ENCODE measurements at regions not wholly inside any gene's neighbourhood (a gene's known extent, or its start where the extent isn't known, plus 50 kb on each side); places are given as distances from the start of the nearest gene placed in this dataset.
"Not testable (repeated sequence)": the region's sequence is repeated elsewhere in the genome, so short reads cannot be mapped to it uniquely, and the experiment has no call there.

DNA sequence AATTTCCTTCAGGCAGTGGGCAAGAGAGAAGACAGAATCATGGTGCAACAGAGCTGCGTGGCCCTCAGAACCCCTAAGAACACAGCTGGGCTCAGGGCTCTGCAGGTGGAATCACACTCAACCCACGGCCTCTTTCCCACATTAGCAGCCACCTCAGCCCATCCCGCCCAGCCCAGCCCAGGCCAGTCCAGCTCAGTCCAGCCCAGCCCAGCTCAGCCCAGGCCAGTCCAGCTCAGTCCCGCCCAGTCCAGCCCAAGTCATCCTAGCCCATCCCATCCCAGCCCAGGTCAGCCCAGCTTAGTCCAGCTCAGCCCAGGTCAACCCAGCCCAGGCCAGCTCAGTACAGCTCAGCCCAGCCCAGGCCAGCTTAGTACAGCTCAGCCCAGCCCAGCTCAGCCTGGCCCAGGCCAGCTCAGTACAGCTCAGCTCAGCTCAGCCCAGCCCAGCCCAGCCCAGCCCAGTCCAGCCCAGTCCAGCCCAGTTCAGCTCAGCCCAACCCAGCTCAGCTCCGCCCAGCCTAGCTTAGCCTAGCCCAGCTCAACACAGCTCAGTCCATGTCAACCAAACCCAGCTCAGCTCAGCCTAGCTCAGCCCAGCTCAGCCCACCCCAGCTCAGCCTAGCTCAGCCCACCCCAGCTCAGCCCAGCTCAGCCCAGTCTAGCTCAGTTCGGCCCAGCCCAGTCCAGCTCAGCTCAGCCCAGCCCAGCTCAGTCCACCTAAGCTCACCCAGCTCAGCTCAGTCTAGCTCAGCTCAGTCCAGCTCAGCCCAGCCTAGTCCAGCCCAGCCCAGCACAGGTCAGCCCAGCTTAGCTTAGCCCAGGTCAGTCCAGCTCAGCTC is 183.1 kb downstream of the TMEM121 start:
- DNase-seq (ENCODE audit: low read depth in 3 of 3): no peak

DNA sequence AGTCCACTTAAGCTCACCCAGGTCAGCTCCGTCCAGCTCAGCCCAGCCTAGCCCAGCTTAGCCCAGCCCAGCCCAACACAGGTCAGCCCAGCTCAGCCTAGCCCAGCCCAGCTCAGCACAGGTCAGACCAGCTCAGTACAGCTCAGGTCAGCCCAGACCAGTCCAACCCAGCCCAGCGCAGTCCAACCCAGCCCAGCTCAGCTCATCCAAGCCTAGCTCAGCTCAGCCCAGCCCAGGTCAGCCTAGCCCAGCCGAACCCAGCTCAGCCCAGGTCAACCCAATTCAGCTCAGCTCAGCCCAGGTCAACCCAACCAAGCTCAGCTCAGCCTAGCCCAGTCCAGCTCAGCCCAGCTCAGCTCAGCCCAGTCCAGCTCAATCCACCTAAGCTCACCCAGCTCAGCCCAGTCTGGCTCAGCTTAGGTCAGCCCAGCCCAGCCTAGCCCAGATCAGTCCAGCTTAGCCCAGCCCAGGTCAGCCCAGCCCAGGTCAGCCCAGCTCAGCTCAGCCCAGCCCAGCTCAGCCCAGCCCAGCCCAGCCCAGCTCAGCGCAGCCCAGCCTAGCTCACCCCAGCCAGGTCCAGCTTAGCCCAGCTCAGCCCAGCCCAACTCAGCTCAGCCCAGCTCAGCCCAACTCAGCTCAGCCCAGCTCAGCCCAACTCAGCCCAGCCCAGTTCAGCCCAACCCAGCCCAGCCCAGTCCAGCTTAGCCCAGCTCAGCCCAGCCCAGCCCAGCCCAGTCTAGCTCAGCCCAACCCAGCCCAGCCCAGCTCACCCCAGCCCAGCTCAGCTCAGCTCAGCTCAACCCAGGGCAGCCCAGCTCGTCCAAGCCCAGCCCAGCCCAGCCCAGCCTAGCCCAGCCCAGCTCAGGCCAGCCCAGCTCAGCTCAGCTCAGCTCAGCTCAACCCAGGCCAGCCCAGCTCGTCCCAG is 184.0 kb downstream of the TMEM121 start:
- DNase-seq (ENCODE audit: low read depth in 3 of 3): no peak

DNA sequence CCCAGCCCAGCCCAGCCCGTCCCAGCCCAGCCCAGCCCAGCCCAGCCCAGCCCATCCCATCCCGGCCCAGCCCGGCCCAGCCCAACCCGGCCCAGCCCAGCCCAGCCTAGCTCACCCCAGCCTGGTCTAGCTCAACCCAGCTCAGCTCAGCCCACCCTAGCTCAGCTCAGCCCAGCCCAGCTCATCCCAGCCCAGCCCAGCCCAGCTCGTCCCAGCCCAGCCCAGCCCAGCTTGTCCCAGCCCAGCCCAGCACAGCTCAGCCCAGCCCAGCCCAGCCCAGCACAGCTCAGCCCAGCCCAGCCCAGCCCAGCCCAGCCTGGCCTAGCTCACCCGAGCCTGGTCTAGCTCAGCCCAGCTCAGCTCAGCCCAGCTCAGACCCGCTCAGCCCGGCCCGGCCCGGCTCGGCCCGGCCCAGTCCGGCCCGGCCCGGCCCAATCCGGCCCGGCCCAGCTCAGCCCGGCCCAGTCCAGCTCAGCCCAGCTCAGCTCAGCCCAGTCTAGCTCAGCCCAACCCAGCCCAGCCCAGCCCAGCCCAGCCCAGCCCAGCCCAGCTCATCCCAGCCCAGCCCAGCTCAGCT is 184.7 kb downstream of the TMEM121 start:
- no peak for DNase-seq (ENCODE audit: low read depth in 3 of 3)

DNA sequence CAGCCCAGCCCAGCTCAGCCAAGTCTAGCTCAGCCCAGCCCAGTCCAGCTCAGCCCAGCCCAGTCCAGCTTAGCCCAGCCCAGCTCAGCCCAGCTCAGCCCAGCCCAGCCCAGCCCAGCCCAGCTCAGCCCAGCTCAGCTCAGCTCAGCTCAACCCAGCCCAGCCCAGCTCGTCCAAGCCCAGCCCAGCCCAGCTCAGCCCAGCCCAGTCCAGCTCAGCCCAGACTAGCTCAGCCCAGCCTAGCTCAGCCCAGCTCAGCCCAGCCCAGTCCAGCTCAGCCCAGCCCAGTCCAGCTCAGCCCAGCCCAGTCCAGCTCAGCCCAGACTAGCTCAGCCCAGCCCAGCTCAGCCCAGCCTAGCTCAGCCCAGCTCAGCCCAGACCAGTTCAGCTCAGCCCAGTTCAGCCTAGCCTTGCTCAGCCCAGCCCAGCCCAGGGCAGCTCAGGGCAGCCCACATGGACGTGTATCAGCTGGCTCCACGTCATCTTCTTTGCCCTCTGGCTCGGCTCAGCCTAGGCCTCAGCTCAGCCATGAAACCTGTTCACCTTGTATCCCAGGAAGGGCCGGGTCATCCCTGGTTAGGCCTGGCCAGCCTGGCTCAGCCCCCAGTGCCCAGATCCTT is 185.6 kb downstream of the TMEM121 start:
- no peak for DNase-seq (ENCODE audit: low read depth in 3 of 3)

DNA sequence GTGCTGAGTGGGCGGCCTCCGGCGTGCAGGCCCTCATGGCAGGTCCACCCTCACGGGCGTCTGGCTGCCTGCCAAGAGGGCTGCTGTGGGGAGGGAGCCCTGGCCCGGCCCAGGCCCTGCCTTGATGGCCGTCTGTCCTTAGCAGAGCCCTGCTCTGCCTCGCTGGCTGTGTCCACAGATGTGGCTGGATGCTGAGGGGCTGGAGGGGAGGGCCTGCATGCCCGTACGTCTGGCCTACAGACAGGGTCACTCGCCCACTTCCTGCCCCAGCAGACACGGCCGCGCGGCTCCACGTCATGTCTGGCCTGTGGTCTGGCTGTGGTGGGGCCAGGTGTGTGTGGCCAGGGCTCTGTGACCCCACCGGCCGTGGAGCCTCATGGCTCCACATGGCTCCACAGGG is 186.3 kb downstream of the TMEM121 start:
- DNase-seq (ENCODE audit: low read depth in 3 of 3): not testable (repeated sequence)

DNA sequence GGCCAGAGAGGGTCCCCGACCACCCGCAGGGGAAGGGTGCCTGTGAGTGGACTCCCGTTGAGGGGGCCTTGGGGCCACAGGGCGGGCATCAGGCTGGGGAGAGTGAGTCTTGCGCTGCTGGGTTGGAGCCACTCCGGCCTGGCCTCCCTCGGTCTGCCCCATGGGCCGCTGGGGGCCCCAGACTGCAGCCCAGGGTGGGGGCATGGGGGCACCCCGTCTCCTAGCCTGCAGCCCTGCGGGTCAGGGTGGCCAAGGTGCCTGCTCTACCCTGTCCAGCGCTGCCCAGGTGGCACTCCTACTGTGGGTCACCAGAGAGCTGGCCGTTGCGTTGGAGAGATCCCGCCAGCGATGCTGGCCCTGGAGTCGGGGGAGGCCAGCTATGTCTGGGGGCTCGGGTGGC is 186.8 kb downstream of the TMEM121 start:
- not testable (repeated sequence) for DNase-seq (ENCODE audit: low read depth in 3 of 3)

DNA sequence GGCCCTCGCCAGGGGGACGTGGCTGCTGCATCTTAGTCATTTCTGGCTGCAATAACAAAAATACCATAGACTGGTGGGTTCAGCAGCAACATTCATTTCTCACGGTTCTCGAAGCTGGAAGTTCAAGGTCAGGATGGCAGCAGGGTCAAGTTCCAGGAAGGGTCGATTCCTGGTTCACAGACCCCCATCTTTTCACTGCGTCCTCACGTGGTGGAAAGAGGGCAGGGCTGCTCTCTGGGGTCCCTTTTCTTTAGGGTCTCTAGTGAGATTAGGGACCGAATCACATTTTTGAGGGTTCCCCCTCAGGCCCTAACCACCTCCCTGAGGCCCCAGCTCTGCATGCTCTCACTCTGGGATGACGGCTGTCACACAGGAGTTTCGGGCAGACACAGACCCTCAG is 187.5 kb downstream of the TMEM121 start:
- not testable (repeated sequence) for DNase-seq (ENCODE audit: low read depth in 3 of 3)

DNA sequence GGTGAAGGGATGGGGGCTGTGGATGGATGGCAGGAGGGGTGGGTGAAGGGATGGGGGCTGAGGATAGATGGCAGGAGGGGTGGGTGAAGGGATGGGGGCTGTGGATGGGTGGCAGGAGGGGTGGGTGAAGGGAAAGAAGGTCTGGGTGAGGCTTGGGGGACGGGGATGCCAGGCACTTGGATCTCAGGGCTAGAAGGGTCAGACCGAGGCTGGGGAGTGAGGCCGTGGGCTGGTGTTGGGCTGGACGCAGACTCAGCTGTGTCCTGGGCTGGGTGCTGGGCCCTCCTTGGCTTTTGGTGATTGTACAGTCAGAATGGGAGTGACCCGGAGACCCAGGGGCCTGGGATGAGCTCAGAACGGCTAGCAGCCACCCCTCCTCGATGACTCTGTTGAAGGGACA is 192.4 kb downstream of the TMEM121 start:
- DNase-seq (ENCODE audit: low read depth in 3 of 3): not testable (repeated sequence)

DNA sequence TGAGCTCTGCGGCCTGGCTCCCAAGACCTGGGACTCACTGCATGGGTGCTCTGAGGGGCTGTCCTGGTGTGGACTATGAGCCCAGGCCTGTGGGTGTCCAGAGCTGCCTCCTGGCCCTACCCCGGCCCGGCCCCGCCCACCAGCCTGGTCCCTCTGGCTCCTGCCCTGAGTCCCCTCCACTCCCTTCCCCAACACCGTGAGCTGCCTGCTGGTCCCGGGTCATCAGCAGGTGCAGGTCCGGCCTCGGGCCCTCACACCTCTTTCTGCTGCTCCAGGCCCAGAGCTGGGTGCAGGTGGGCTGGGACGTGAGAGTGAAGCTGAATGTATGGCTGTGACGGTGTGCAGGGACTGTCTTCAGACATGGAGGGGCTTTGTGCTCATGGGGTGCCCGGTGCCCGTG is 193.7 kb downstream of the TMEM121 start:
- DNase-seq (ENCODE audit: low read depth in 3 of 3): not testable (repeated sequence)

DNA sequence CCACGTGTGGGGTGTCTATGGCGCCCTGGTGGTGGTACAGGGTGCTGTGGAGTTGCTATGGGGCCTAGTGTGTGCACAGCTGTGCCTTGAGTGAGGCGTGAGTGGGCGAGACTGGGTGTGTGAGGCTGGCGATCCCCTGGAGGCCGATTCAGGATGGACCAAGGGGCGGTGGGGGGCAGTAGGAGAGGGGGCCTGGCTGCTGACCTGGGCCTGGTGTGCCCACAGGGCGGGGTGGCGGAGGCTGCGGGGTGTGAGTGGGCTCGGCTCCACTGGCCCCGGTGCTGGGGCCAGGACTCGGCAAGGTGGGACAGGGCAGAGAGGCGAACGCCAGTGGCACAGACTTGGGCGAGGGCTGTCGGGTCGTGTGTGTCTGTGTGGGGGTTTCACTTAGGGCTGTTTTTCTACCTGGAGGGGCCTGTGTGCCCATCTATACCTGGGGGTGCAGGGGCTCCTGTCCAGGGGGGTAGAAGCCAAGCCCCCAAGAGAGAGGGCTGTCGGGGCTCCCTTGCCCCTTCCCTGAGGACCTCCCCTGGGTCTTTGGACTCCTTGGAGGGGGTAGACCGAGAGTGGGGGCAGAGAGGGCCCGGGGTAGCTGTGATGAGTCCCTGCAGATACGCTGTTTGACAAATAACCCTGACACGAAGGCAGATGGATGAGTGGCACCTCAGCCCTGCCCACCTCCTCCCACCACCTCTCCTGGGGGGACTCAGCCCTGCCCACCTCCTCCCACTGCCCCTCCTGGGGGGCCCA is 194.6 kb downstream of the TMEM121 start:
- not testable (repeated sequence) for DNase-seq (ENCODE audit: low read depth in 3 of 3)

DNA sequence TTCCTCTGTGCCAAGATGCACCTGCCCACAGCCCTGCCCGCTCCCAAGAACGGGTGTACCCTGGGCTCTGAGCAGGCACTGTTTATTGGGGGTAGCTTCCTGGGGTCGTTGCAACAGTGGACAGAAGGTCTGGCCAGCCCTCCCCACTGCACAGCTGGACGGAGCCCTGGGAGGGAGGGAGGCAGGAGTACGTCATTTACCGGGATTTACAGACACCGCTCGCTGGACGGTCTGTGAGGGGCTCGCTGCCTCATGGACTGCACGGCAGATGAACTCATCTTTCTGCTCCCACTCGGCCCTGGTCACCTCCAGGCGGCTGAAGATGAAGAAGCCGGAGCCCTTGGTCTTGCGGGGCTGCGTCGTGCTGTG is 195.2 kb downstream of the TMEM121 start:
- not testable (repeated sequence) for DNase-seq (ENCODE audit: low read depth in 3 of 3)

DNA sequence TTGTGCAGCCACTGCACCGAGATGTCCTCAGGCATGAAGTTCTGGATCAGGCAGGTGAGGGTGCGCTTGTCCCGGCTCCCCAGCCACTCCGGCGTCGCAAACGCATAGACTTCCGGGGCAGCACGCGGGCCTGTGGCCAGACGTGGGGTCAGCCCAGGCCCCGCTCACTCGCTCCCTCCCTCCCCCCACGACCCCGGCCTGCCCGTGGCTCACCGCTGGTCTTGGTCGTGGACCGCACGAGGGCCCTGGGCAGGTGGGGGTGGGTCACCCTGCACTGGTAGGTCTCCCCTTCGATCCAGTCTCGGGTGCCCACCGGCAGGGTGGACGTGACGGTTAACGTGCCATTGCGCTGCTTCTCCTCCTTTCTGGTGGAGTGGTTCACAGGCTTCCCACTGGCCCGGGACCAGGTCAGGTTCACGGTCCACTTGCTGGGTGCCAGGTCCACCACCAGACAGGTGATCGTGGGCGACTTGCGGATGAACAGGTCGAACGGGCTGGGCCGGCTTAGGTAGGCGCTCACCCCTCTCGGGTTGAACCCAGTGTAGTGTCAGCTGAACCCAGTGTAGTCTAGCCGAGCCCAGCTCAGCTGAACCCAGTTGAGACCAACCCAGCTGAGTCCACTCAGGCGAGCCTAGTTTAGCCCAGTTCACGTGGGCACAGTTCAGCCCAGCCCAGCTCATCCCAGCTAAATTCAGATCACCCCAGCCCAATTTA is 195.8 kb downstream of the TMEM121 start:
- not testable (repeated sequence) for DNase-seq (ENCODE audit: low read depth in 3 of 3)

DNA sequence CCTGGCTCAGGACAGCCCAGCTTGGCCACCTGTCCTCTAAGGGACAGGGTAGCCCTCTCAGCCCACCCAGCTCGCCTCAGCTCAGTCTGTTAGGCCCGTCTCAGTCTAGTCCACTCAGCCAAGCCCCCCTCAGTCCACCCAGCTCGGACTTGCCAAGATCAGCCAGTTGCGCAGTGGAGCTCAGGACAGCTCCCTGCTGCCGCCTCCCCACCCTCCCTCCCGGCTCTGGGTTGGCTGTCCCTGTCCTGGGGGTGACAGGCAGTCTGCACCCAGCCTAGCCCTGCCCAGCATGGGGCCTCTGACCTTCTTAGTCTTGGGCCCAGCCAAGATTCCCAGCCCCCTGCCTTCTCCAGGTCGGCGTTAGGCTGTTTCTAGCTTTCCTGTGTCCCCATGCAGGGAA is 196.9 kb downstream of the TMEM121 start:
- not testable (repeated sequence) for DNase-seq (ENCODE audit: low read depth in 3 of 3)

DNA sequence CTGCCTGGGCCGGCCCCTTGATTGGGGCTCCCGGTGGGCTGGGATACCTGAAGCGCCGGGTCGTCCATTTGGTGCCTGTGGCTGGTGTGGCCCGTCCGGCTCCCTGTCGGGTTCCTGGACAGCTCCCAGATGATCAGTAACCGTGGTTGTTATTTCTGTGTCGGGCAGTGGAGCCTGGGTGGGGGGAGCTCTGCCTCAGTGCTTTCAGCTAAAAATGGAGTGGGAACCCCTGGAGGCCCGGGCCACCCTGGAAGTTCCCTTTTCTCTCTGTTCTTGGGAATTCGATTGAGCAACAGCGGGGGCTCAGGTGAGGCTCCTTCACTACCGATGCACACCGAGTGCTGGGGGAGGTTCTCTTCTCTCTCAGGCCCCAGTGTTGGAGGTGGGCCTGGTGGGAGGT is 197.4 kb downstream of the TMEM121 start:
- DNase-seq (ENCODE audit: low read depth in 3 of 3): not testable (repeated sequence)

DNA sequence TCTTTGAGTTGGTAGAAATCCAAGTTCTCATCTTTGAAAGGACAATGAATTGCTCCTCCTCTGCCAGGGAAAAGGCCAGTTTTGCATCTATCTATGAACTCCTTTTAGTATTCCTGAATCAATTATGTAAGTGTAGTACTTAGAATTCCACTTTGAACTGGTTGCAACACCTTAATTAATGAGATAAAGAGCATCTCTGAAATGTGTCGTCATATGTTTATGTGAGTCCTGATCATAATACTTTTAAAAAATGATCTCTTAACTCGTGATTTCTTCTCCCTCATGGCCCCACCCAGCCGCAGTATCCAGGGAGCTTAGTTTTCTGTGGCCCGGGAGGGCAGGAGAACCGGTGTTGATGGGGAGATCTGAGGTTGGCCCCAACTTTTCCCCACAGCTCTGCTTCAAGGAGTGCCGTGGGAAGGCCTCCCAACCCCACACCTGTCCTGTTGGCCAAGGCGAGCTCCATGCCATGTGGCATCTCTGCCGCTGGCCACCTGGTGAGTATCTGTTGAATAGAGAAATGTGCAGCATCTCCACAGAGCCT is 203.5 kb downstream of the TMEM121 start:
- not testable (repeated sequence) for DNase-seq (ENCODE audit: low read depth in 3 of 3)

DNA sequence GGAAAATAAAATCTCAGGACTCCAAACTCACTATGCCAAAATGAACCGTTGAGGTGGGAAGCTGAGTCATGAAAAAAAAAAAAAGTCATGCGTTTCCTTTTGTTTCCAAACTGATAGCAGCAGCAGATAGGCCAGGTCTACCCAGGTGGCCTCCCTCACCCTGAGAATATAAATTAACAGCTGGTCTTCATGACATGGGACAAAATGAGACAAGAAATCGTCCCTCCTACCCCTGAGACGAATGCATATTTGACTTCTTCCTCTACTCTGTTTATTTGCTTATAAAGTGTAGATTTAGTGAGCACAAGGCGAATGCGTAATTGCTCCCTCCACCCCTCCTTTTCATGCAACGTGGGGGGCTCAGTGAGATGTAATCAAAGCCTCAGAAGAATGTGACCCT is 204.3 kb downstream of the TMEM121 start:
- not testable (repeated sequence) for DNase-seq (ENCODE audit: low read depth in 3 of 3)

DNA sequence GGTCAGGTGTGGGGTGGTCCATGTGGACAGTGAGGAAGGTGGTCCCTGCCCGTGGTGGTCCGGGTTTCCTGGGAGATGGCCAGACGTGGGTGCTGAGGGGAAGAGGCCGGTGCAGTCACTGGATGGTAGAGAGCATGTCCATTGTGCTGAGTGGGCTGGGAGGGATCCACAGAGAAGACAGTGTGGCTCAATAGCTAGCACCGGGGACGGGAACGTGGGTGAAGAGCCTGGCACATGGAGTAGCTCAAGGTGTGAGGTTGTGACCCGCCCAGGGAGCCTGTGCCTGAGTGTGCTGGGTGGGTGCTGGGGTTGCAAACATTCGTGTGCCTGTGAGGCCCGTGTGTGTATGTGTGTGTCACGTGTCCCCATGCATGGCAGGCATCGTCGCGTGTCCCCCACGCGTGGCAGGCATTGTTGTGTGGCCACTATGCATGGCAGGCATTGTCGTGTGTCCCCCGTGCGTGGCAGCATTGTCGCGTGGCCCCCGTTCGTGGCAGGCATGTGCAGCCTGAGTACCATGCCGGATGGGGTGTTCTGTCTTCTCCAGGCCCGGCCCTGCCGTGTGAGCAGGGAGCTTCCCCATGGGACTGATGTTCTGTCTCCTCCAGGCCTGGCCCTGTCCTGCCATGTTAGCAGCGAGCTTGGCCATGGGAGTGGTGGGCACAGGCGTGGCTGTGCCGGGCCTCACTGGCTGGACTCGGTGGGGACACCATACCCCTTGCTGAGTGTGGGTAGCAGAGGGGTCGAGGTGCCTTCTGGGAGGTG is 205.0 kb downstream of the TMEM121 start:
- DNase-seq (ENCODE audit: low read depth in 3 of 3): not testable (repeated sequence)

DNA sequence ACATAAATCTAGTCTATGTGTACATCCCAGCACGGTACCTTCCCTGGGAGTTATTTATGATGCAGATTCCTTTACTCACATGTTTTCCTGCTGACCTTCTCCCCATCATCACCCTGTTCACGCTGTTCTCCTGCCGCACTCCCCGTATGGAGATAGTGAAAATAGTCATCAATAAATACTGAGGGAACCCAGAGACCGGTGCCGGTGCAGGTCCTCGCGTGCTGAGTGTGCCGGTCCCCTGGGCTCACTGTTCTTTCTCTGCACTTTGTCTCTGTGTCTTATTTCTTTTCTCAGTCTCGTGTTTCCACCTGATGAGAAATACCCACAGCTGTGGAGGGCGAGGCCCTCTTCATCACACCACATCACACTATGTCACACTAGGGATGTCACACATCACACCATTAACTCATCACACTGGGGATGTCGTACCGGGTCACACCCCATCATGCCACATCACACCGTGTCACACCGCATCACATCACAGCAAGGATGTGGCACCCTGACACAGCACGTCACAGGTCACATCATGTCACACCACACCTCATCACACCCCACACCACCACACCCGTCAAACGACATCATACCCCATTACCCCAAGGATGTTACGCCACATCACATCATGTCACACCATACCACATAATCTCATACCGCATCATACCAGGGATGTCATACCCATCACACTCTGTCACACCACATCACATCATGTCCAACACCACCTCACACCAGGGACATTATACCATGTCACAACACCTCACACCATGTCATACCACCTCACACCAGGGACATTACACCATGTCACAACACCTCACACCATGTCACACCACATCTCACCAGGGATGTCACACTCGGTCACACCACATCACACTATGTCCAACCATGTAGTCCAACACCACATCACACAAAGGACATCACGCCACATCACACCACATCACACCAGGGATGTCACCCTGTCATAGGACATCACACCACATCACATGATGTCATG is 207.0 kb downstream of the TMEM121 start:
- no peak for DNase-seq (ENCODE audit: low read depth in 3 of 3)

Measured in stimulated activated CD4-positive, alpha-beta T cell treated with anti-CD3 and anti-CD28 coated beads, TNF-alpha, amount 100 ng/mL, for 48 hours (primary cell).